HG03025 (cell line): ENCODE measurements at regions not wholly inside any gene's neighbourhood (a gene's known extent, or its start where the extent isn't known, plus 50 kb on each side); places are given as distances from the start of the nearest gene placed in this dataset.

Source experiments
- ATAC-seq: cut with Tn5 transposase; IDR thresholded peaks from one replicate; pipeline ENCODE4 v1.9.1; 2021; ENCODE audit warnings: mild to moderate bottlenecking, moderate library complexity; ENCODE audit not compliant: unreplicated experiment, low FRiP score

DNA sequence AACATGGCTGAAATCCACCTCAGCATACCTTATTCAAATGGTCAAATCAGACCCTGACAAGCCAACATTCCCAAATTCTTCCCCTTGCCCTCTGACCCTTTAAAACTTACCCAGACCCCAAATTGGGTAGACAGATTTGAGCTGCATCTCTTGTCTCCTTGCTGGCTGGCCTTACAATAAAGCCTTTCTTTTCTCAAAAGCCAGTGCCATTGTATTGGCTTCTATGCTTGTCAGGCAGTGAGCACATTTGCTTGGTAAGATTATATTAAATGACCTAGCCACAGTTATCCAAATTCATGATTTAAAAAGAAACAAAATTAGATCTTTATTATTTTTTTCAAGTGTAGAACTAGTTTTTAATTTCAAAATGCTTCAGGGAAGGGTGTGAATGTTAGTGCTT, 67.8 kb upstream of the FAM83B start:
- ATAC-seq: no peak

DNA sequence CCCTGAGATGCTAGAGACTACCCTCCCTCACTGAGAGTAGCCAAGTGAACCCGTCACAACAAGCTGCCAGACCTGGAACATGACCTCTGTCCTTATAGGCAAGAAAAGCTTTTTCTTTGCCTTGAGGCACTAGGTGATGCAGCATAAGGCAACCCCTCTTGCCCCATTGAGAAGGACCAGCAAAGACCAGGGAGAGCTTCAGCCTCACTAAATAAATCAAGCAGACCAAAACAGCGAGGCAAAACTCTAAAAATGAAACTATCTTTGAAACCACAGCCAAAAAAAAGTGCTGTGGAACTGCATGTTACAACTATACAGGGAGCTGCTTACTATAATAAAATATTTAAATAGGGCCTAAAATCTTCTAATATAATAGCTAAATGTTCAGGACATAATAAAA, 62.6 kb upstream of the FAM83B start:
- no peak for ATAC-seq

DNA sequence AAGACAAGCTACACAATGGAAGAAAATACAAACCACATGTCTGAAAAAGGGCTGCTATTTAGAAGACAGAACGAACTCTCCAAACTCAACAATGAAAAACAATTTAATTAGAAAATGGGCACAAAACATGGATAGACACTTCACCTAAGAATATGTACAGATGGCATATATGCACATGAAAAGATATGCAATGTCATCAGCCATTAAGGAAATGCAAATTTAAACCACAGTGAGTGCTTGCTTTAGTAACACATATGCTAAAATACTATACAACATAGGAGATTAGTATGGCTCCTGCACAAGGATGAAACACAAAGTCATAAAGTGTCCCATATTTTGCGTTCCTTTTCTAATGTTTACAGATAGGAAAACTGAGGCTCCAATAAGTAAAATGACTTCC, 60.4 kb upstream of the FAM83B start:
- no peak for ATAC-seq

DNA sequence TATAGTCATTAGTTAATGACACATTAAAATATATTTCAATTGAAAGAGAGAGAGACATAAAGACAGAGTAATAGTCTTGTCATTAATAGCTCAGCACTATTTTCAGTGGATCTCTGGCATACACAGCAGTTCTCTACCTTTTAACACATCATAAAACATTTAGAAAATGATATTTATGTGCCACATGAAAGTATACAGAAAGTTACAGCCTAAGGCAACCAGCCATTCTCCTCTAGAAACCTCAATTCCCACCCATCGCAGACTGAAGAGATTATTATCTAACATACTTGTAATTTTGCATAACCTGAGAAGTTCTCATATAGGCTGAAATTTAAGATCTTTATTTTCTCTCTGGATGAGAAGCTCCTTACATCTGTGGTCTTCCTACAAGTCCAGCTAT, 58.7 kb upstream of the FAM83B start:
- ATAC-seq: no peak
